GM19328 (cell line): ENCODE measurements at regions not wholly inside any gene's neighbourhood (a gene's known extent, or its start where the extent isn't known, plus 50 kb on each side); places are given as distances from the start of the nearest gene placed in this dataset.

Experiments
- ATAC-seq: cut with Tn5 transposase; IDR thresholded peaks from one replicate; pipeline ENCODE4 v1.9.1; 2021; ENCODE audit warnings: mild to moderate bottlenecking, moderate library complexity; ENCODE audit not compliant: unreplicated experiment

GRCh38 chr9:116058421-116058820 lies 95.2 kb upstream of the PAPPA start:
- no peak for ATAC-seq

- no peak for ATAC-seq
Observed at GRCh38 chr9:116059466-116059865, 94.1 kb upstream of the PAPPA start.

- ATAC-seq: no peak
Observed at GRCh38 chr9:116060631-116061030, 93.0 kb upstream of the PAPPA start.

GRCh38 chr9:116061546-116062205 lies 91.9 kb upstream of the PAPPA start:
- no peak for ATAC-seq

- no peak for ATAC-seq
Observed at GRCh38 chr9:116062206-116062550, 91.4 kb upstream of the PAPPA start.

GRCh38 chr9:116064970-116065369 lies 88.6 kb upstream of the PAPPA start:
- no peak for ATAC-seq

- no peak for ATAC-seq
Observed at GRCh38 chr9:116066221-116066620, 87.4 kb upstream of the PAPPA start.

GRCh38 chr9:116067566-116067965 lies 86.0 kb upstream of the PAPPA start:
- no peak for ATAC-seq

GRCh38 chr9:116070256-116070914 lies 83.2 kb upstream of the PAPPA start:
- ATAC-seq: no peak

- ATAC-seq: no peak
Observed at GRCh38 chr9:116072046-116072445, 81.5 kb upstream of the PAPPA start.

GRCh38 chr9:116073826-116074225 lies 79.8 kb upstream of the PAPPA start:
- ATAC-seq: no peak

GRCh38 chr9:116074658-116075057 lies 78.9 kb upstream of the PAPPA start:
- ATAC-seq: no peak

GRCh38 chr9:116075191-116075590 lies 78.4 kb upstream of the PAPPA start:
- ATAC-seq: no peak

GRCh38 chr9:116078640-116079039 lies 75.0 kb upstream of the PAPPA start:
- no peak for ATAC-seq

GRCh38 chr9:116080561-116080960 lies 73.0 kb upstream of the PAPPA start:
- ATAC-seq: no peak

GRCh38 chr9:116081435-116082115 lies 72.0 kb upstream of the PAPPA start:
- no peak for ATAC-seq

- ATAC-seq: no peak
Observed at GRCh38 chr9:116083837-116084236, 69.8 kb upstream of the PAPPA start.

- no peak for ATAC-seq
Observed at GRCh38 chr9:116084497-116084896, 69.1 kb upstream of the PAPPA start.

- no peak for ATAC-seq
Observed at GRCh38 chr9:116087246-116087645, 66.3 kb upstream of the PAPPA start.

- no peak for ATAC-seq
Observed at GRCh38 chr9:116087751-116088194, 65.8 kb upstream of the PAPPA start.

GRCh38 chr9:116088396-116088795 lies 65.2 kb upstream of the PAPPA start:
- ATAC-seq: no peak
